ENCODE measurements at regions not wholly inside any gene's neighbourhood (a gene's known extent, or its start where the extent isn't known, plus 50 kb on each side); places are given as distances from the start of the nearest gene placed in this dataset.

- no peaks in the 10 kb centered on the region for H3K27me3 ChIP-seq (ENCODE audit: insufficient read depth, low read length)
- Mint-ChIP-seq H3K27ac (no peak overlapping the region), H3K4me1 (peaks cover 15 to 24% of the 10 kb centered on the region in 2 experiments), H3K36me3 (ENCODE audit: insufficient read depth in 1 of 3, low read depth in 3 of 3) (peaks cover 0 to 8% (median 0%) of the 10 kb centered on the region in 3 experiments; a peak in 1 of 7 replicates), H3K9me3 (0 out of 5 replicates have a peak, but pooled peaks cover 0 to 2% of the 10 kb centered on the region in 2 experiments), H3K27me3 (ENCODE audit: low read depth) (no peaks in the 10 kb centered on the region), H3K4me3 (no peak overlapping the region)
- no peak overlapping the region for H4K5ac ChIP-seq (ENCODE audit: insufficient read length, low read depth, low read length)
- H2BK120ac ChIP-seq (ENCODE audit: low read depth, low read length, poor library complexity, severe bottlenecking) = no peak overlapping the region
- no peak for TF ChIP-seq CTCF (conservative IDR thresholded peaks at IDR 0.05)
- no peaks in the 10 kb centered on the region; the same call in 1 of the 2 replicates for H3K4me1 ChIP-seq (ENCODE audit: insufficient read depth, low read length)
- no peak overlapping the region for H2BK12ac ChIP-seq (ENCODE audit: insufficient read length, low read depth, low read length)
- DNase-seq = no peak
- H3K4me2 ChIP-seq (ENCODE audit: insufficient read depth, insufficient read length, low read length) = no peak overlapping the region
- H4K20me1 ChIP-seq (ENCODE audit: control insufficient read depth, insufficient read depth, insufficient read length) = no peaks in the 10 kb centered on the region
- no peak overlapping the region for H4K8ac ChIP-seq (replicated peaks; ENCODE audit: insufficient read length, low read depth, low read length)
- H3K23me2 ChIP-seq (ENCODE audit: insufficient read length, low read depth, low read length, poor library complexity, severe bottlenecking) = no peaks in the 10 kb centered on the region
- no peak overlapping the region for H3K18ac ChIP-seq (ENCODE audit: insufficient read length, low read depth, low read length)
- H2AK5ac ChIP-seq (ENCODE audit: insufficient read length, low read length) = no peak overlapping the region
- no peaks in the 10 kb centered on the region for H3K79me1 ChIP-seq (ENCODE audit: insufficient read depth, low read depth, low read length, poor library complexity, severe bottlenecking)
- no peak overlapping the region for H3K23ac ChIP-seq (ENCODE audit: insufficient read length, low read depth, low read length)
- no peaks in the 10 kb centered on the region for H3K79me2 ChIP-seq (ENCODE audit: insufficient read depth, low read length)
- no peak overlapping the region for H3K9ac ChIP-seq (ENCODE audit: extremely low read depth, insufficient read length, low read length)
- H2BK20ac ChIP-seq (ENCODE audit: low read depth, low read length, poor library complexity, severe bottlenecking) = no peak overlapping the region
- H2BK15ac ChIP-seq (ENCODE audit: low read depth, low read length) = no peak overlapping the region
- no peak overlapping the region for H3K14ac ChIP-seq (ENCODE audit: insufficient read depth, low read length)
- no peak overlapping the region for H2AFZ ChIP-seq (ENCODE audit: low read length)
- H3K56ac ChIP-seq (ENCODE audit: insufficient read length, low read depth, low read length) = no peak overlapping the region
- no peak overlapping the region for H2BK5ac ChIP-seq (ENCODE audit: insufficient read length, low read length)
- H3K4ac ChIP-seq (ENCODE audit: low read depth, low read length) = no peak overlapping the region
- no peak overlapping the region for H3K27ac ChIP-seq (ENCODE audit: insufficient read length, low read depth, low read length)
- WGBS (ENCODE audit: extremely low coverage, insufficient read length, low lambda C conversion rate) = no CpG with 5 or more reads among the region's 1 CpG
- H4K91ac ChIP-seq (ENCODE audit: insufficient read length, low read depth, low read length) = no peak overlapping the region
- H3T11ph ChIP-seq (ENCODE audit: low read length) = no peak overlapping the region
- no peaks in the 10 kb centered on the region for H3K9me3 ChIP-seq (ENCODE audit: control insufficient read depth, low read depth, low read length)
Observed at GRCh38 chr2:180255981-180256380, 248.9 kb upstream of the CWC22 start.

All from H9 (cell line).